ENCODE measurements at regions not wholly inside any gene's neighbourhood (a gene's known extent, or its start where the extent isn't known, plus 50 kb on each side); places are given as distances from the start of the nearest gene placed in this dataset.

GRCh38 chrX:104445591-104445990 lies 120.4 kb upstream of the IL1RAPL2 start:
- Histone ChIP-seq H3K27ac (no peak overlapping the region), H3K36me3 (ENCODE audit: insufficient read depth in 1 of 2, low read depth in 1 of 2) (no peaks in the 10 kb centered on the region), H3K27me3 (ENCODE audit: insufficient read depth in 3 of 3, low read length in 2 of 3) (peaks cover 0 to 5% (median 0%) of the 10 kb centered on the region in 3 donors), H3K4me3 (no peak overlapping the region), H3K4me1 (no peaks in the 10 kb centered on the region), H3K9me3 (peaks cover 5% of the 10 kb centered on the region)
- intact Hi-C loops (cut with DNase I), result no loop called here
- WGBS, 3 donors, result 52 to 79% (median 62%) methylated on average over 2 of the region's 2 CpGs
- ATAC-seq (no peak), DNase-seq (no peak)
- no peak for TF ChIP-seq CTCF (IDR thresholded peaks at IDR 0.05)

GRCh38 chrX:104435249-104435648 lies 130.8 kb upstream of the IL1RAPL2 start:
- Histone ChIP-seq H3K27ac (no peak overlapping the region), H3K4me3 (no peak overlapping the region), H3K9me3 (no peaks in the 10 kb centered on the region), H3K4me1 (no peaks in the 10 kb centered on the region), H3K36me3 (ENCODE audit: insufficient read depth in 1 of 2, low read depth in 1 of 2) (no peaks in the 10 kb centered on the region), H3K27me3 (ENCODE audit: insufficient read depth in 3 of 3, low read length in 2 of 3) (peaks cover 0 to 21% (median 0%) of the 10 kb centered on the region in 3 donors)
- WGBS, 3 donors, result 58 to 62% (median 60%) methylated on average over 7 of the region's 7 CpGs
- DNase-seq, result no peak
- intact Hi-C loops (cut with DNase I), result no loop called here
- no peak for ATAC-seq
- TF ChIP-seq CTCF (IDR thresholded peaks at IDR 0.05), result no peak

GRCh38 chrX:104432321-104432720 lies 133.7 kb upstream of the IL1RAPL2 start:
- H3K36me3 ChIP-seq (ENCODE audit: insufficient read depth in 1 of 2, low read depth in 1 of 2), result no peaks in the 10 kb centered on the region
- peaks cover 0 to 21% (median 0%) of the 10 kb centered on the region in 3 donors for H3K27me3 ChIP-seq (ENCODE audit: insufficient read depth in 3 of 3, low read length in 2 of 3)
- H3K4me1 ChIP-seq, result no peaks in the 10 kb centered on the region
- no peak overlapping the region for H3K27ac ChIP-seq
- intact Hi-C loops (cut with DNase I), result no loop called here
- no peak for TF ChIP-seq CTCF (IDR thresholded peaks at IDR 0.05)
- no peak overlapping the region for H3K4me3 ChIP-seq
- DNase-seq (no peak), ATAC-seq (no peak)
- 40 to 73% (median 46%) methylated on average over 2 to 3 of the region's 3 CpGs for WGBS, 3 donors
- no peaks in the 10 kb centered on the region for H3K9me3 ChIP-seq

GRCh38 chrX:104430742-104431119 lies 135.3 kb upstream of the IL1RAPL2 start:
- Histone ChIP-seq H3K27me3 (ENCODE audit: insufficient read depth in 3 of 3, low read length in 2 of 3) (peaks cover 0 to 21% (median 0%) of the 10 kb centered on the region in 3 donors), H3K9me3 (no peaks in the 10 kb centered on the region), H3K27ac (no peak overlapping the region), H3K36me3 (ENCODE audit: insufficient read depth in 1 of 2, low read depth in 1 of 2) (no peaks in the 10 kb centered on the region), H3K4me1 (no peaks in the 10 kb centered on the region), H3K4me3 (no peak overlapping the region)
- TF ChIP-seq CTCF (IDR thresholded peaks at IDR 0.05), result no peak
- ATAC-seq, result no peak
- intact Hi-C loops (cut with DNase I), result no loop called here
- DNase-seq, result no peak
- 36 to 52% (median 44%) methylated on average over 1 of the region's 1 CpG for WGBS, 3 donors

GRCh38 chrX:104430072-104430741 lies 135.8 kb upstream of the IL1RAPL2 start:
- Histone ChIP-seq H3K36me3 (ENCODE audit: insufficient read depth in 1 of 2, low read depth in 1 of 2) (no peaks in the 10 kb centered on the region), H3K4me3 (no peak overlapping the region), H3K9me3 (no peaks in the 10 kb centered on the region), H3K4me1 (no peaks in the 10 kb centered on the region), H3K27ac (no peak overlapping the region), H3K27me3 (ENCODE audit: insufficient read depth in 3 of 3, low read length in 2 of 3) (peaks cover 0 to 21% (median 0%) of the 10 kb centered on the region in 3 donors)
- WGBS, 3 donors, result 10 to 17% (median 12%) methylated on average over 3 to 4 of the region's 4 CpGs
- TF ChIP-seq CTCF (IDR thresholded peaks at IDR 0.05), result no peak
- no peak for ATAC-seq
- DNase-seq, result no peak
- intact Hi-C loops (cut with DNase I), result no loop called here

Data from psoas muscle (tissue), 7 donors.